Prostate gland (tissue), 2 donors: ENCODE measurements at regions not wholly inside any gene's neighbourhood (a gene's known extent, or its start where the extent isn't known, plus 50 kb on each side); places are given as distances from the start of the nearest gene placed in this dataset.

Experiments used
- CTCF ChIP-seq, 4 experiments: fragments of 200-600 bp in 2 of 4; fragments of 450-650 bp in 2 of 4; sonication (generic) in 2 of 4; IDR thresholded peaks; 1 replicate in 3 of 4; 2 replicates in 1 of 4; pipeline ENCODE4 v1.5.1; 2016 to 2019; ENCODE audit warnings: antibody characterized with exemption in 4 of 4, mild to moderate bottlenecking in 2 of 4, moderate library complexity in 2 of 4
- POLR2A ChIP-seq: fragments of 450-650 bp; IDR thresholded peaks from one replicate; pipeline ENCODE4 v1.6.1; 2016; ENCODE audit warnings: antibody characterized with exemption, mild to moderate bottlenecking
- POLR2AphosphoS5 ChIP-seq: sonication (generic); formaldehyde crosslinking; IDR thresholded peaks from one replicate; pipeline ENCODE4 v1.6.1; 2017; ENCODE audit warnings: antibody characterized with exemption

GRCh38 chr17:77457572-77458201, 316.9 kb downstream of the SEC14L1 start:
- TF ChIP-seq CTCF (IDR thresholded peaks at IDR 0.05) (no peak), POLR2A (no peak), POLR2AphosphoS5 (no peak)
